Testis (tissue), 2 donors: ENCODE measurements at regions not wholly inside any gene's neighbourhood (a gene's known extent, or its start where the extent isn't known, plus 50 kb on each side); places are given as distances from the start of the nearest gene placed in this dataset.

Source experiments
- DNase-seq: peaks from one replicate; pipeline ENCODE4 v3.0.0-alpha.2; 2019
- H3K27ac ChIP-seq, 2 donors: fragments of 200-600 bp; sonication (generic); one replicate each; pipeline ENCODE4 v1.5.1; 2019
- H3K27me3 ChIP-seq: fragments of 200-600 bp; sonication (generic); one replicate; pipeline ENCODE4 v1.5.1; 2019
- H3K36me3 ChIP-seq: fragments of 200-600 bp; sonication (generic); one replicate; pipeline ENCODE4 v1.5.1; 2017; ENCODE audit warnings: low read depth; ENCODE audit errors: missing control alignments
- H3K4me1 ChIP-seq: fragments of 200-600 bp; sonication (generic); one replicate; pipeline ENCODE4 v1.5.1; 2019
- H3K4me3 ChIP-seq, 2 donors: fragments of 200-600 bp; sonication (generic); one replicate each; pipeline ENCODE4 v1.5.1; 2017 to 2019
- H3K9me3 ChIP-seq: fragments of 200-600 bp; sonication (generic); one replicate; pipeline ENCODE4 v1.5.1; 2017
- CTCF ChIP-seq, 3 experiments: fragments of 450-650 bp in 2 of 3; fragments of 200-600 bp in 1 of 3; sonication (generic) in 1 of 3; IDR thresholded peaks; one replicate each; pipeline ENCODE4 v1.5.1; 2016 to 2019; ENCODE audit warnings: antibody characterized with exemption in 3 of 3, mild to moderate bottlenecking in 2 of 3, moderate library complexity in 1 of 3
- POLR2A ChIP-seq: fragments of 450-650 bp; IDR thresholded peaks from one replicate; pipeline ENCODE4 v1.6.1; 2017; ENCODE audit warnings: antibody characterized with exemption, mild to moderate bottlenecking, moderate library complexity
- WGBS, 2 donors: methylation state at CpG; one replicate each; pipeline ENCODE4 v1.1.5; 2018; 5-methylcytosine and 5-hydroxymethylcytosine counted together
- intact Hi-C: fragments of 100-400 bp; cut with DNase I; formaldehyde crosslinking; loops from one replicate; pipeline ENCODE4 v1.15.1; 2023; ENCODE audit warnings: low total_unique reads

- no peaks in the 10 kb centered on the region for H3K9me3 ChIP-seq
- H3K4me1 ChIP-seq = no peaks in the 10 kb centered on the region
- H3K4me3 ChIP-seq = no peak overlapping the region
- TF ChIP-seq POLR2A (no peak), CTCF (IDR thresholded peaks at IDR 0.05) (no peak)
- H3K27ac ChIP-seq = no peak overlapping the region
- no peak for DNase-seq
- 30 to 39% methylated on average over 2 of the region's 2 CpGs for WGBS, 2 donors
- H3K27me3 ChIP-seq = no peaks in the 10 kb centered on the region
- no peaks in the 10 kb centered on the region for H3K36me3 ChIP-seq
- intact Hi-C loops = no loop called here
Measured at GRCh38 chr11:96905143-96905542, 515.3 kb downstream of the JRKL start.

- Histone ChIP-seq H3K4me1 (no peaks in the 10 kb centered on the region), H3K27ac (no peak overlapping the region), H3K27me3 (no peaks in the 10 kb centered on the region), H3K36me3 (no peaks in the 10 kb centered on the region), H3K9me3 (no peaks in the 10 kb centered on the region), H3K4me3 (no peak overlapping the region)
- intact Hi-C loops = no loop called here
- TF ChIP-seq CTCF (IDR thresholded peaks at IDR 0.05) (no peak), POLR2A (no peak)
- no peak for DNase-seq
Measured at GRCh38 chr11:96905663-96906062, 515.9 kb downstream of the JRKL start.

GRCh38 chr11:96906476-96906875, 516.7 kb downstream of the JRKL start:
- Histone ChIP-seq H3K27me3 (no peaks in the 10 kb centered on the region), H3K9me3 (no peaks in the 10 kb centered on the region), H3K4me1 (no peaks in the 10 kb centered on the region), H3K36me3 (no peaks in the 10 kb centered on the region), H3K27ac (no peak overlapping the region), H3K4me3 (no peak overlapping the region)
- WGBS, 2 donors = 93 to 100% methylated on average over 1 of the region's 1 CpG
- TF ChIP-seq CTCF (IDR thresholded peaks at IDR 0.05) (no peak), POLR2A (no peak)
- DNase-seq = no peak
- intact Hi-C loops = no loop called here

GRCh38 chr11:96925862-96926261, 536.0 kb downstream of the JRKL start:
- intact Hi-C loops = no loop called here
- no peaks in the 10 kb centered on the region for H3K9me3 ChIP-seq
- H3K27me3 ChIP-seq = no peaks in the 10 kb centered on the region
- no peak overlapping the region for H3K27ac ChIP-seq
- no peak overlapping the region for H3K4me3 ChIP-seq
- TF ChIP-seq POLR2A = no peak
- DNase-seq = no peak
- H3K36me3 ChIP-seq = no peaks in the 10 kb centered on the region
- no peaks in the 10 kb centered on the region for H3K4me1 ChIP-seq

GRCh38 chr11:96940227-96940626, 550.4 kb downstream of the JRKL start:
- Histone ChIP-seq H3K4me1 (no peaks in the 10 kb centered on the region), H3K4me3 (no peak overlapping the region), H3K27me3 (no peaks in the 10 kb centered on the region), H3K27ac (no peak overlapping the region), H3K9me3 (no peaks in the 10 kb centered on the region), H3K36me3 (no peaks in the 10 kb centered on the region)
- intact Hi-C loops = no loop called here
- TF ChIP-seq CTCF (IDR thresholded peaks at IDR 0.05) = no peak
- no peak for TF ChIP-seq POLR2A
- DNase-seq = no peak
